Astrocyte of the spinal cord (primary cell): ENCODE measurements at regions not wholly inside any gene's neighbourhood (a gene's known extent, or its start where the extent isn't known, plus 50 kb on each side); places are given as distances from the start of the nearest gene placed in this dataset.
A peak's percentile ranks its signal among the peaks of the same experiment; 100 is the strongest.
"Not testable (repeated sequence)": the region's sequence is repeated elsewhere in the genome, so short reads cannot be mapped to it uniquely, and the experiment has no call there.

Experiments used
- DNase-seq: peaks from one replicate; pipeline ENCODE4 v3.0.0; 2011; ENCODE audit warnings: low read depth, low spot score
- H3K4me3 ChIP-seq: 2 replicates; pipeline ENCODE4 v1.5.1; 2011; ENCODE audit warnings: low read depth, mild to moderate bottlenecking, low read length, moderate library complexity
- CTCF ChIP-seq: IDR thresholded peaks from 2 replicates; pipeline ENCODE4 v1.5.1; 2012; ENCODE audit warnings: low read depth, mild to moderate bottlenecking, low read length, inconsistent platforms
- in situ Hi-C: cut with HindIII; loops from 2 replicates; pipeline ENCODE4 v1.10.0; 2017; ENCODE audit warnings: low sequenced_read_pairs

GRCh38 chr12:40446385-40446784, 221.6 kb downstream of the LRRK2 start:
- no peak overlapping the region for H3K4me3 ChIP-seq
- peak; percentile 36 for TF ChIP-seq CTCF
- in situ Hi-C loops, result no loop called here
- DNase-seq, result peak; percentile 3

GRCh38 chr12:40448523-40448922, 223.7 kb downstream of the LRRK2 start:
- in situ Hi-C loops, DNase-seq, H3K4me3 ChIP-seq: not testable (repeated sequence)

- TF ChIP-seq CTCF, result no peak
- H3K4me3 ChIP-seq, result no peak overlapping the region
- DNase-seq, result no peak
- in situ Hi-C loops, result no loop called here
Observed at GRCh38 chr12:40451661-40452060, 226.9 kb downstream of the LRRK2 start.

GRCh38 chr12:40464121-40464520, 228.1 kb upstream of the CNTN1 start:
- DNase-seq, result no peak
- no peak overlapping the region for H3K4me3 ChIP-seq
- in situ Hi-C loops, result no loop called here
- TF ChIP-seq CTCF, result no peak

- no peak for TF ChIP-seq CTCF
- in situ Hi-C loops, result no loop called here
Observed at GRCh38 chr12:40469736-40470135, 222.5 kb upstream of the CNTN1 start.

GRCh38 chr12:40473962-40474361, 218.3 kb upstream of the CNTN1 start:
- in situ Hi-C loops, result no loop called here
- no peak for TF ChIP-seq CTCF
- DNase-seq, result no peak
- H3K4me3 ChIP-seq, result no peak overlapping the region

More at GRCh38 chr12:40469736-40470135, 222.5 kb upstream of the CNTN1 start:
- DNase-seq, result no peak
- H3K4me3 ChIP-seq, result no peak overlapping the region

- DNase-seq, result no peak
- no peak for TF ChIP-seq CTCF
- no peak overlapping the region for H3K4me3 ChIP-seq
- in situ Hi-C loops, result no loop called here
Observed at GRCh38 chr12:40474630-40475029, 217.6 kb upstream of the CNTN1 start.
